Endothelial cell of umbilical vein (primary cell): ENCODE measurements at regions not wholly inside any gene's neighbourhood (a gene's known extent, or its start where the extent isn't known, plus 50 kb on each side); places are given as distances from the start of the nearest gene placed in this dataset.

Source experiments
- BruUV-seq: library from RNA; stranded (reverse); fragments of 400-500 nt; replicated peaks from 2 replicates; lab custom pipeline; 2021; lab: Mats Ljungman, UMichigan
- CTCF ChIA-PET: fragments of 300-600, 350-600 bp; sonication (Branson Sonifier 250); formaldehyde crosslinking; loops from one replicate; lab custom pipeline; 2021; ENCODE audit warnings: antibody characterized with exemption, inconsistent platforms; lab: Charles Lee
- POLR2A ChIA-PET: fragments of 300-600, 350-600 bp; sonication (Branson Sonifier 250); formaldehyde crosslinking; loops from one replicate; lab custom pipeline; 2021; ENCODE audit warnings: antibody characterized with exemption, inconsistent platforms; lab: Charles Lee
- DNase-seq: peaks from one replicate; pipeline ENCODE4 v3.0.0-alpha.2; 2011; ENCODE audit warnings: low read depth, low spot score
- FAIRE-seq: peaks from 2 replicates; lab custom pipeline; 2011; peaks lifted over from hg19 to GRCh38; lab: Jason Lieb, UNC
- H2AFZ ChIP-seq: 2 replicates; pipeline ENCODE4 v1.6.0; 2012; ENCODE audit warnings: low read depth, low read length, control low read depth, inconsistent platforms
- H3K27ac ChIP-seq: 2 replicates; pipeline ENCODE4 v1.5.1; 2011; ENCODE audit warnings: low read depth, mild to moderate bottlenecking, control low read depth, low read length, moderate library complexity; ENCODE audit not compliant: insufficient read depth
- H3K27me3 ChIP-seq, 2 experiments: 2 replicates each; pipeline versions ENCODE4 v1.6.0 to v1.6.1; 2011; ENCODE audit warnings: low read length in 2 of 2, mixed read lengths in 1 of 2; ENCODE audit not compliant: control insufficient read depth in 2 of 2, insufficient read depth in 2 of 2
- H3K36me3 ChIP-seq, 2 experiments: 2 replicates in 1 of 2; 3 replicates in 1 of 2; pipeline ENCODE4 v1.5.1; 2011; ENCODE audit warnings: low read length in 2 of 2, mild to moderate bottlenecking in 1 of 2, moderate library complexity in 1 of 2; ENCODE audit not compliant: control insufficient read depth in 2 of 2, insufficient read depth in 2 of 2; ENCODE audit errors: extremely low read depth in 1 of 2
- H3K4me1 ChIP-seq: 3 replicates; pipeline ENCODE4 v1.5.1; 2011; ENCODE audit warnings: mild to moderate bottlenecking, low read length; ENCODE audit not compliant: control insufficient read depth, insufficient read depth; ENCODE audit errors: extremely low read depth
- H3K4me2 ChIP-seq: 2 replicates; pipeline ENCODE4 v1.6.1; 2011; ENCODE audit warnings: low read length, control low read depth, mixed read lengths; ENCODE audit not compliant: insufficient read depth
- H3K4me3 ChIP-seq, 3 experiments: fragments of 200-600 bp in 1 of 3; sonication (generic), shearing (Covaris generic) in 1 of 3; replicated peaks in 1 of 3; 2 replicates each; pipeline ENCODE4 v1.5.1; 2011 to 2016; ENCODE audit warnings: control low read depth in 3 of 3, low read length in 3 of 3, mild to moderate bottlenecking in 2 of 3, inconsistent platforms in 1 of 3, low read depth in 1 of 3, moderate library complexity in 1 of 3; ENCODE audit not compliant: insufficient read depth in 1 of 3
- H3K79me2 ChIP-seq: 2 replicates; pipeline ENCODE4 v1.6.0; 2012; ENCODE audit warnings: low read length, inconsistent platforms; ENCODE audit not compliant: control insufficient read depth, insufficient read depth
- H3K9ac ChIP-seq: replicated peaks from 2 replicates; pipeline ENCODE3; 2011; ENCODE audit warnings: low read length, control low read depth; ENCODE audit not compliant: insufficient read depth; ENCODE audit errors: extremely low read depth
- H3K9me1 ChIP-seq: replicated peaks from 3 replicates; pipeline ENCODE4 v1.6.0; 2011; ENCODE audit warnings: mild to moderate bottlenecking, low read length; ENCODE audit not compliant: control insufficient read depth, insufficient read depth; ENCODE audit errors: extremely low read depth
- H3K9me3 ChIP-seq: replicated peaks from 2 replicates; pipeline ENCODE4 v1.5.1; 2012; ENCODE audit warnings: low read length, inconsistent platforms; ENCODE audit not compliant: control insufficient read depth, insufficient read depth
- H4K20me1 ChIP-seq: replicated peaks from 2 replicates; pipeline ENCODE3; 2011; ENCODE audit warnings: mild to moderate bottlenecking, low read length; ENCODE audit not compliant: control insufficient read depth, insufficient read depth; ENCODE audit errors: extremely low read depth
- EZH2 ChIP-seq: IDR thresholded peaks from 2 replicates; pipeline ENCODE4 v1.6.1; 2012; ENCODE audit warnings: borderline replicate concordance, low read depth, mild to moderate bottlenecking, moderate library complexity, low read length, inconsistent platforms; ENCODE audit not compliant: severe bottlenecking
- FOS ChIP-seq: IDR thresholded peaks from 2 replicates; pipeline ENCODE4 v1.6.1; 2011; ENCODE audit warnings: mild to moderate bottlenecking, low read length, moderate library complexity, borderline replicate concordance; ENCODE audit not compliant: insufficient read depth
- GATA2 ChIP-seq: IDR thresholded peaks from 2 replicates; pipeline ENCODE4 v1.7.0; 2011; ENCODE audit warnings: low read depth, mild to moderate bottlenecking, moderate library complexity, mixed read lengths, low read length; ENCODE audit not compliant: insufficient read length, insufficient read depth
- JUN ChIP-seq: IDR thresholded peaks from 2 replicates; pipeline ENCODE4 v1.6.1; 2011; ENCODE audit warnings: borderline replicate concordance, low read depth; ENCODE audit not compliant: insufficient read length, insufficient read depth
- MYC ChIP-seq: IDR thresholded peaks from one replicate; pipeline ENCODE4 v1.6.1; 2011; ENCODE audit warnings: mild to moderate bottlenecking, low read depth, low read length
- POLR2A ChIP-seq: IDR thresholded peaks from 2 replicates; pipeline ENCODE4 v1.6.1; 2012; ENCODE audit warnings: low read depth, mild to moderate bottlenecking, control low read depth, low read length
- POLR2AphosphoS5 ChIP-seq: IDR thresholded peaks from 2 replicates; pipeline ENCODE4 v1.6.1; 2012; ENCODE audit warnings: low read depth, mild to moderate bottlenecking, control low read depth, low read length, moderate library complexity; ENCODE audit not compliant: insufficient read depth
- dilution Hi-C: fragments of 300-500 bp; cut with MboI; formaldehyde crosslinking; loops from one replicate; pipeline ENCODE4 v1.15.0; 2019; ENCODE audit warnings: low sequenced_read_pairs; ENCODE audit not compliant: extremely low pct_ligation_motif_present
- intact Hi-C: fragments of 100-400 bp; cut with micrococcal nuclease; formaldehyde crosslinking; loops from one replicate; pipeline ENCODE4 v1.10.0; 2022
- TF ChIP-seq, protein P1 (sequence below): IDR thresholded peaks from 2 replicates; pipeline ENCODE4 v1.6.1; 2011; ENCODE audit not compliant: insufficient read depth, insufficient read length
- TF ChIP-seq, protein P2 (sequence below), 2 donors: IDR thresholded peaks; 1 replicate in 1 of 2; 2 replicates in 1 of 2; pipeline ENCODE4 v1.5.1; 2011; ENCODE audit warnings: low read length in 2 of 2, mild to moderate bottlenecking in 2 of 2, moderate library complexity in 2 of 2, control low read depth in 1 of 2, inconsistent platforms in 1 of 2, low read depth in 1 of 2; ENCODE audit not compliant: insufficient read depth in 1 of 2; ENCODE audit errors: extremely low read depth in 1 of 2

DNA sequence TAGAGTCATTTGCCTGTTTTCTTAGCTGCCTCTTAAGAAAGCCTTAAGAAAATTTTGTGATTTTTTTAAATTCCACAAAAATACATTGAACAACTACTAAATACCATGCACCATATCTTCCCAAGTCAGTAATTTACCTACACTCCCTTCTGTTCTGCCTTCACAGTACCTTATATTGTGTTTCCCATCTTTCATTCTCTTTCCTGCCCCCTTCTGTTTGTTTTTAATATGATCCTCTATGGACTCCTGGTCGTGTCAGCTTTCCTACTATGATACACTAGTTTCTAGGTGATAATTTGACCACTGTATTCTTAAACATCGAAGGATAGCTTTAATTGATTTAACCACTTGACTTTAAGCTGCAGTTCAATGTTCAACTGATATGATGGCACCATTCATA, 297.7 kb upstream of the HAND2 start:
- Histone ChIP-seq H3K9ac (no peak overlapping the region), H3K27ac (no peak overlapping the region), H2AFZ (no peak overlapping the region), H3K9me1 (no peaks in the 10 kb centered on the region), H3K27me3 (no peaks in the 10 kb centered on the region), H3K36me3 (no peaks in the 10 kb centered on the region), H3K79me2 (no peaks in the 10 kb centered on the region), H3K9me3 (no peaks in the 10 kb centered on the region), H3K4me2 (no peak overlapping the region), H3K4me1 (no peaks in the 10 kb centered on the region), H4K20me1 (no peaks in the 10 kb centered on the region), H3K4me3 (no peak overlapping the region)
- no peak for FAIRE-seq
- intact Hi-C loops, result loop anchor here (1.0 kb wide), 1 partner anchor 321 kb away; no protein-coding TSS in a partner anchor
- POLR2A ChIA-PET, result no interaction called here
- TF ChIP-seq EZH2, result no peak
- no peak for TF ChIP-seq JUN
- TF ChIP-seq GATA2, result no peak
- no peak for TF ChIP-seq FOS
- TF ChIP-seq POLR2A, result no peak
- TF ChIP-seq POLR2AphosphoS5, result no peak
- no peak for TF ChIP-seq MYC
- TF ChIP-seq, protein P1, sequence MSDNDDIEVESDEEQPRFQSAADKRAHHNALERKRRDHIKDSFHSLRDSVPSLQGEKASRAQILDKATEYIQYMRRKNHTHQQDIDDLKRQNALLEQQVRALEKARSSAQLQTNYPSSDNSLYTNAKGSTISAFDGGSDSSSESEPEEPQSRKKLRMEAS, result no peak
- TF ChIP-seq, protein P2, sequence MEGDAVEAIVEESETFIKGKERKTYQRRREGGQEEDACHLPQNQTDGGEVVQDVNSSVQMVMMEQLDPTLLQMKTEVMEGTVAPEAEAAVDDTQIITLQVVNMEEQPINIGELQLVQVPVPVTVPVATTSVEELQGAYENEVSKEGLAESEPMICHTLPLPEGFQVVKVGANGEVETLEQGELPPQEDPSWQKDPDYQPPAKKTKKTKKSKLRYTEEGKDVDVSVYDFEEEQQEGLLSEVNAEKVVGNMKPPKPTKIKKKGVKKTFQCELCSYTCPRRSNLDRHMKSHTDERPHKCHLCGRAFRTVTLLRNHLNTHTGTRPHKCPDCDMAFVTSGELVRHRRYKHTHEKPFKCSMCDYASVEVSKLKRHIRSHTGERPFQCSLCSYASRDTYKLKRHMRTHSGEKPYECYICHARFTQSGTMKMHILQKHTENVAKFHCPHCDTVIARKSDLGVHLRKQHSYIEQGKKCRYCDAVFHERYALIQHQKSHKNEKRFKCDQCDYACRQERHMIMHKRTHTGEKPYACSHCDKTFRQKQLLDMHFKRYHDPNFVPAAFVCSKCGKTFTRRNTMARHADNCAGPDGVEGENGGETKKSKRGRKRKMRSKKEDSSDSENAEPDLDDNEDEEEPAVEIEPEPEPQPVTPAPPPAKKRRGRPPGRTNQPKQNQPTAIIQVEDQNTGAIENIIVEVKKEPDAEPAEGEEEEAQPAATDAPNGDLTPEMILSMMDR (IDR thresholded peaks at IDR 0.05; ENCODE audit: extremely low read depth in 1 of 2, insufficient read depth in 1 of 2, low read depth in 1 of 2, low read length in 2 of 2), result no peak
- no TSS peak for BruUV-seq
- dilution Hi-C loops, result no loop called here
- CTCF ChIA-PET, result interaction anchor here (1.0 to 1.3 kb wide), 2 partner anchors 321 to 509 kb away, joined by 3 to 4 read pairs; no protein-coding TSS in a partner anchor
- no peak for DNase-seq
